Peyer's patch (tissue), 4 donors: ENCODE measurements at regions not wholly inside any gene's neighbourhood (a gene's known extent, or its start where the extent isn't known, plus 50 kb on each side); places are given as distances from the start of the nearest gene placed in this dataset.

ENCODE experiments used
- DNase-seq, 3 donors: peaks; one replicate each; pipeline ENCODE4 v3.0.0-alpha.2; 2017 to 2019
- H3K27ac ChIP-seq, 4 donors: fragments of 200-600 bp; sonication (generic); one replicate each; pipeline ENCODE4 v1.5.1; 2016 to 2019
- H3K27me3 ChIP-seq, 2 donors: fragments of 200-600 bp; sonication (generic); one replicate each; pipeline ENCODE4 v1.5.1; 2019
- H3K36me3 ChIP-seq, 3 donors: fragments of 200-600 bp; sonication (generic); one replicate each; pipeline ENCODE4 v1.5.1; 2016 to 2019
- H3K4me1 ChIP-seq, 4 donors: fragments of 200-600 bp; sonication (generic); one replicate each; pipeline ENCODE4 v1.5.1; 2016 to 2019
- H3K4me3 ChIP-seq, 4 donors: fragments of 200-600 bp; sonication (generic); 1 replicate in 3 of 4; 2 replicates in 1 of 4; pipeline ENCODE4 v1.5.1; 2016 to 2019; ENCODE audit warnings: mild to moderate bottlenecking in 1 of 4
- H3K9me3 ChIP-seq, 4 donors: fragments of 200-600 bp; sonication (generic); one replicate each; pipeline ENCODE4 v1.5.1; 2016 to 2019; ENCODE audit warnings: mild to moderate bottlenecking in 1 of 4
- CTCF ChIP-seq, 6 experiments: fragments of 450-650 bp in 4 of 6; fragments of 200-600 bp in 2 of 6; sonication (generic) in 1 of 6; IDR thresholded peaks; one replicate each; pipeline ENCODE4 v1.5.1; 2017 to 2019; ENCODE audit warnings: antibody characterized with exemption in 6 of 6, mild to moderate bottlenecking in 3 of 6, moderate library complexity in 1 of 6
- POLR2A ChIP-seq, 2 donors: fragments of 450-650 bp; IDR thresholded peaks; one replicate each; pipeline ENCODE4 v1.5.1; 2017; ENCODE audit warnings: antibody characterized with exemption in 2 of 2, mild to moderate bottlenecking in 2 of 2, moderate library complexity in 2 of 2

GRCh38 chr11:28542561-28542960 is 434.4 kb downstream of the METTL15 start:
- H3K27me3 ChIP-seq: no peaks in the 10 kb centered on the region
- no peak overlapping the region for H3K4me3 ChIP-seq
- no peaks in the 10 kb centered on the region for H3K4me1 ChIP-seq
- no peaks in the 10 kb centered on the region for H3K36me3 ChIP-seq
- TF ChIP-seq POLR2A (IDR thresholded peaks at IDR 0.05) (no peak), CTCF (IDR thresholded peaks at IDR 0.05) (no peak)
- no peak overlapping the region for H3K27ac ChIP-seq
- no peaks in the 10 kb centered on the region for H3K9me3 ChIP-seq
- DNase-seq: no peak

DNA sequence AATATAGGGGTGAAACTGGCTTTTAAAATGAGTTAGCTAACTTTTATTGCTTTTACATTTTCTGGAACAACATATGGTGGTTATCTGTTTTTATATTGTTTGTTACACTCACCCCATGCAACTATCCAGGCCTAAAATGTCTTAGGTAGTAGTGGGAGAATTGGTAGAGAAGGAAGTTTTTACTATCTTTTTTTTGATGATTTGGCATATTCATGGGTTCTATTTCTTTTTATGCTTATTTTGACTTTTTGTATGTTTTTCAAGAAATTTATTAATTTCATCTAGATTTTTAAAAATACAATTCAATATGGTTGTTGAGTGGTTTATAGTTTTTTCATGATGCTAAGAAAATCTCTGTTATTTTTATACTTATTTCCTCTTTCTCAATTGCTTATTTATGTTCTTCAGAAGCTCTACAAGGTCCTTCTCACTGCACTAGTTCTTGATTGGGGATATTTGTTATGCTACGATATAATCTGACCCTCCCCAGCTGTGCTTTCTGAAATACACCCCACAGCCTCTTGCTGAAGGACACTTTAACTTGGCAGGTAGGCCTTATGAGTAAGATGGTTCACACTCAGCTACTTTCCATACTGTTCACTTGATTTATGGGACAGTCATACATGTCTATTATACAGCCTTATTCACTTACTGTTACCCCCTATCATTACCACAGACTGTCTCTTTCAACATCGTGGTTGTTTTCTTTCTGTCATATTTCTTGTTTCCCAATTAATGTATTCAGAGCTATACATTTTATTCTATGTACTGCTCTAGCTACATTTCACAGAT is 431.2 kb downstream of the METTL15 start:
- Histone ChIP-seq H3K9me3 (no peaks in the 10 kb centered on the region), H3K36me3 (no peaks in the 10 kb centered on the region), H3K4me1 (no peaks in the 10 kb centered on the region), H3K27ac (no peak overlapping the region), H3K27me3 (no peaks in the 10 kb centered on the region), H3K4me3 (no peak overlapping the region)
- no peak for DNase-seq
- TF ChIP-seq POLR2A (IDR thresholded peaks at IDR 0.05) (no peak), CTCF (IDR thresholded peaks at IDR 0.05) (no peak)

DNA sequence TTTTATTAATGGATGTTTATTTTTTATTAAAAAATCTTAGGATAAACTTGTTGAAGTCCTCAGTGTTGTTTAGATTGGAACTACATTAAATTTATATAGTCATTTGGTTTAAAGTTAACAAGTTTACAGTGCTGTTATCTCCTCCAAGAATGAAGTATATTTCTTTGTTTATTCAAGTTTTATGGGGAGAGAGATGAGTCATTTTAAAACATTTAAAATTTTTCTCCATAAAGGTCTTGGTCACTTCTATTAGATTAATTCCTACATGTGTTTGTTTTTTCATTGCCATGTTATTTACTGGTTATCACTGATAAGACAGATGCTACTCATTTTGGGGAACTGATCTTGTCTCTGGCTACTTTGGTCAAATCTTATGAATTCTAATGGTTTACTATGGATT is 429.6 kb downstream of the METTL15 start:
- no peaks in the 10 kb centered on the region for H3K9me3 ChIP-seq

DNA sequence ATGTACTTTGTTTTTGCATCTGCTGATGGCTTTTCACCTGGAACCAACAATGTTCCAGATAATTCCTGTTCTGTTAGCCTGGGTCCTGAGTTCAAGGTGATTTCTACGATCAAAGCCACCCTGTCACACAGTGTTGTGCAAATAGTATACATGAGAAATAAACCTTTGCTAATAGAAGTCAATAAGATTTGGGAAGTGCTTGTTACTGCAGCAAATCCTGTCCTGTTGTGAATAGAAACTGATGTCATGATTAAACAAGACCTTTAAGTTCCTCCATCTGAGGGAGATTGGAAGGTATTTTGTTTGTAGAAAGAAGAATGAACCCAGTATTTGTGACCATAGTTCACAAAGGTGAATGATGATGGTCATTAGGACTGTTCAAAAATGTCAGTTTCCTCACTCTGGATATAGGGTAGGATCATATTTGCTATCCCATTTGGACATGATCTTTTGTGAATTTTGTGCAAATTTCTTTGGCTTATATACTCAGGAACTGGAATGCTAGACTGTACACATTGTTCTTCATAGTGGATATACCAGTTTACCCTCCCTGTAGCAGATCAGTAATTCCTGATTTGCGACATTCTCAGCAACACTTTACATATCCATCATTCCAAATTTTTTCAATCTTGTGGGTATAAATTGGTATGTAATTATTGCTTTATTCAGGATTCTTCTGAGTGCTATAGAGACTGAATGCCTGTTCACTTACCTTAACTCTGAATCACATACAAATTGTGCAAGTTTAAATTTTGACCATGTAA is 428.5 kb downstream of the METTL15 start:
- TF ChIP-seq POLR2A (IDR thresholded peaks at IDR 0.05): no peak
- no peak for TF ChIP-seq CTCF (IDR thresholded peaks at IDR 0.05)
- no peak overlapping the region for H3K27ac ChIP-seq
- H3K27me3 ChIP-seq: no peaks in the 10 kb centered on the region
- no peaks in the 10 kb centered on the region for H3K9me3 ChIP-seq
- H3K4me3 ChIP-seq: no peak overlapping the region
- H3K4me1 ChIP-seq: no peaks in the 10 kb centered on the region
- H3K36me3 ChIP-seq: no peaks in the 10 kb centered on the region
- DNase-seq: no peak

More for the DNA sequence above, 429.6 kb downstream of the METTL15 start:
- Histone ChIP-seq H3K4me3 (no peak overlapping the region), H3K27me3 (no peaks in the 10 kb centered on the region), H3K27ac (no peak overlapping the region), H3K36me3 (no peaks in the 10 kb centered on the region), H3K4me1 (no peaks in the 10 kb centered on the region)
- no peak for TF ChIP-seq CTCF (IDR thresholded peaks at IDR 0.05)
- no peak for TF ChIP-seq POLR2A (IDR thresholded peaks at IDR 0.05)
- no peak for DNase-seq

- Histone ChIP-seq H3K9me3 (no peaks in the 10 kb centered on the region), H3K27me3 (no peaks in the 10 kb centered on the region), H3K36me3 (no peaks in the 10 kb centered on the region), H3K4me1 (no peaks in the 10 kb centered on the region), H3K27ac (no peak overlapping the region), H3K4me3 (no peak overlapping the region)
- DNase-seq: no peak
- TF ChIP-seq POLR2A (IDR thresholded peaks at IDR 0.05) (no peak), CTCF (IDR thresholded peaks at IDR 0.05) (no peak)
These were observed 427.5 kb downstream of the METTL15 start for GRCh38 chr11:28535677-28536076.
